ENCODE measurements at regions not wholly inside any gene's neighbourhood (a gene's known extent, or its start where the extent isn't known, plus 50 kb on each side); places are given as distances from the start of the nearest gene placed in this dataset.

DNA sequence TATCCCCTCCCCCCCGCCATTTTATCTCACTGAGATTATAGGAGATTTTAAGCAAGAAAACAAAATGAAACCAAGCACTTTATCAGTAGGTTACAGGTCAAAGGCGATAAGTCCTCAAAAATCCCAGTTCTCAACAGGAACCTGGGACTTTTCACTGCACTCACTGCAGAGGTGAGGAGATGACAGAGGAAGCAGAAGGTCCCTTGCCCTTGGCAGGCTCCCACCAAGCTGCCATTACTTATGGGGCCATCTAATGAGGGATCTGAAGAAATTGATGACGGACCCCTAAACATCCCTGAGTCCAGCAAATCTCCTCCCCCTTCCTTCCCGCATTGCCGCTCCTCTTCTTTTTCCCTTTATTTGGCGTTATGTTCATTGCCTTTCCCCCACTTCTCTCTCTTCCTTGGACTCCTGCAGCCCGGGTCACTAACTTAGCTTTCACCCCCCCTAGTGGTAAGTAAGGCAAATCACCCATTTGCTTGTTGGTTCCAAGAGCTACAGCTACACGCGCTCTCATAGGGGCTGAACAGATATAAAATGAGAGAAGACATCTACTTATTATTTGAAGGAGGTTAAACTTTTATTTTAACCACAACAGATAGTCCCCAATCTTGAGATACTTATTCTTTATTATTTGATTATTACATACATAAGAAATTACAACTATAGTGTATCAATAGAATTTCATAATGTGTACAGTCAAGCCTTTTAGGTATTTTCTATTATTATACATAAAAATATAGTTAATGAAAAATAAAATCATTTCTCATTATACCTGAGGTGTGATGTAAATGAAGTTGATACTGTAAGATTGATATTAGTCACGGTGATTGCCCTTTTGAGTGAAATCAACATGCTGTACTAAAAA is 52.0 kb upstream of the ARGLU1 start:
- ATAC-seq, result peak; percentile 98

More for the DNA sequence above, 52.0 kb upstream of the ARGLU1 start:
- TF ChIP-seq TOX (CRISPR knock-in tag; IDR thresholded peaks at IDR 0.05; ENCODE audit: borderline replicate concordance), result no peak
- 0 out of 2 replicates have a peak, but pooled peaks have one; percentile 18 for TF ChIP-seq ZNF8 (CRISPR knock-in tag; IDR thresholded peaks at IDR 0.05)
- no peak for TF ChIP-seq POU6F1 (CRISPR knock-in tag; IDR thresholded peaks at IDR 0.05; ENCODE audit: borderline replicate concordance, low read depth)
- no peak for TF ChIP-seq PPARA (CRISPR knock-in tag; IDR thresholded peaks at IDR 0.05; ENCODE audit: borderline replicate concordance)
